ENCODE measurements at regions not wholly inside any gene's neighbourhood (a gene's known extent, or its start where the extent isn't known, plus 50 kb on each side); places are given as distances from the start of the nearest gene placed in this dataset.

DNA sequence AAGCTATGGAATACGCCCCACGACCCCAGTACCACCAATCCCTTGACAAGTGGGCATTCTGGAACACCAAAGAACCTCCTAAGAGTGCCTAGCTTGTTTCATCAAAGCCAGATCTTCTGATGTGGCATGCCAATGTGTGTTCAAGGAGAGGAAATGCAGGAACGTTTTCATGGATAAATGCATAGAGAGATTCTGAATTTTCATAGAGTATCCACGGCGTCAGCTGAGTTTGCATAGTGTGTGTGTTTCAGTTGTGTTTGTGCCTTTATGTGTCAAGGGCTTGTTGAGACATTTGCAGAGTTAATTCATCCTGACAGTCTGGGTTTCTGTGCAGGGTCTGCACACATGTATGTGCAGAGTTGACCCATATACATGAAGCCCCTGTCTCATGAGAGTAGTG, 172.7 kb upstream of the LRFN2 start:
- TF ChIP-seq, protein P1, sequence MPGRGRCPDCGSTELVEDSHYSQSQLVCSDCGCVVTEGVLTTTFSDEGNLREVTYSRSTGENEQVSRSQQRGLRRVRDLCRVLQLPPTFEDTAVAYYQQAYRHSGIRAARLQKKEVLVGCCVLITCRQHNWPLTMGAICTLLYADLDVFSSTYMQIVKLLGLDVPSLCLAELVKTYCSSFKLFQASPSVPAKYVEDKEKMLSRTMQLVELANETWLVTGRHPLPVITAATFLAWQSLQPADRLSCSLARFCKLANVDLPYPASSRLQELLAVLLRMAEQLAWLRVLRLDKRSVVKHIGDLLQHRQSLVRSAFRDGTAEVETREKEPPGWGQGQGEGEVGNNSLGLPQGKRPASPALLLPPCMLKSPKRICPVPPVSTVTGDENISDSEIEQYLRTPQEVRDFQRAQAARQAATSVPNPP (IDR thresholded peaks at IDR 0.05; ENCODE audit: borderline replicate concordance, insufficient read depth, insufficient read length): no peak
- TF ChIP-seq FOXM1 (IDR thresholded peaks at IDR 0.05; ENCODE audit: low read depth): no peak
- TF ChIP-seq FOXM1 (CRISPR knock-in tag; IDR thresholded peaks at IDR 0.05; ENCODE audit: low read depth): no peak
- TF ChIP-seq POLR2A (conservative IDR thresholded peaks at IDR 0.05): no peak
- TF ChIP-seq, protein P2, sequence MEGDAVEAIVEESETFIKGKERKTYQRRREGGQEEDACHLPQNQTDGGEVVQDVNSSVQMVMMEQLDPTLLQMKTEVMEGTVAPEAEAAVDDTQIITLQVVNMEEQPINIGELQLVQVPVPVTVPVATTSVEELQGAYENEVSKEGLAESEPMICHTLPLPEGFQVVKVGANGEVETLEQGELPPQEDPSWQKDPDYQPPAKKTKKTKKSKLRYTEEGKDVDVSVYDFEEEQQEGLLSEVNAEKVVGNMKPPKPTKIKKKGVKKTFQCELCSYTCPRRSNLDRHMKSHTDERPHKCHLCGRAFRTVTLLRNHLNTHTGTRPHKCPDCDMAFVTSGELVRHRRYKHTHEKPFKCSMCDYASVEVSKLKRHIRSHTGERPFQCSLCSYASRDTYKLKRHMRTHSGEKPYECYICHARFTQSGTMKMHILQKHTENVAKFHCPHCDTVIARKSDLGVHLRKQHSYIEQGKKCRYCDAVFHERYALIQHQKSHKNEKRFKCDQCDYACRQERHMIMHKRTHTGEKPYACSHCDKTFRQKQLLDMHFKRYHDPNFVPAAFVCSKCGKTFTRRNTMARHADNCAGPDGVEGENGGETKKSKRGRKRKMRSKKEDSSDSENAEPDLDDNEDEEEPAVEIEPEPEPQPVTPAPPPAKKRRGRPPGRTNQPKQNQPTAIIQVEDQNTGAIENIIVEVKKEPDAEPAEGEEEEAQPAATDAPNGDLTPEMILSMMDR (IDR thresholded peaks at IDR 0.05 in 2 of 3, conservative IDR thresholded peaks at IDR 0.05 in 1 of 3; ENCODE audit: insufficient read depth in 2 of 3, low read depth in 1 of 3, low read length in 3 of 3): no peak
- TF ChIP-seq EZH2 (IDR thresholded peaks at IDR 0.05; ENCODE audit: borderline replicate concordance, low read depth, low read length): no peak
- no peak for TF ChIP-seq KAT8 (IDR thresholded peaks at IDR 0.05; ENCODE audit: low read depth)
- TF ChIP-seq GTF2E2 (tag; IDR thresholded peaks at IDR 0.05): no peak
- TF ChIP-seq POLR2AphosphoS5 (IDR thresholded peaks at IDR 0.05; ENCODE audit: control insufficient read depth, insufficient read depth, low read depth, low read length): no peak
- TF ChIP-seq, protein P3, sequence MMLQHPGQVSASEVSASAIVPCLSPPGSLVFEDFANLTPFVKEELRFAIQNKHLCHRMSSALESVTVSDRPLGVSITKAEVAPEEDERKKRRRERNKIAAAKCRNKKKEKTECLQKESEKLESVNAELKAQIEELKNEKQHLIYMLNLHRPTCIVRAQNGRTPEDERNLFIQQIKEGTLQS (IDR thresholded peaks at IDR 0.05): no peak
- TF ChIP-seq, protein P3 (CRISPR knock-in tag; conservative IDR thresholded peaks at IDR 0.05): no peak
- TF ChIP-seq RCOR1 (IDR thresholded peaks at IDR 0.05; ENCODE audit: borderline replicate concordance in 1 of 2, low read depth in 2 of 2, low read length in 2 of 2): no peak
- TF ChIP-seq XRCC4 (IDR thresholded peaks at IDR 0.05; ENCODE audit: extremely low read depth, insufficient read depth, insufficient read length): no peak
- TF ChIP-seq NFE2L1 (tag; IDR thresholded peaks at IDR 0.05; ENCODE audit: borderline replicate concordance, low read depth): no peak
